HG03432 (cell line): ENCODE measurements at regions not wholly inside any gene's neighbourhood (a gene's known extent, or its start where the extent isn't known, plus 50 kb on each side); places are given as distances from the start of the nearest gene placed in this dataset.

ENCODE experiments used
- ATAC-seq: cut with Tn5 transposase; IDR thresholded peaks from one replicate; pipeline ENCODE4 v1.9.1; 2021; ENCODE audit warnings: mild to moderate bottlenecking, moderate library complexity; ENCODE audit not compliant: unreplicated experiment

- ATAC-seq, result no peak
Observed at GRCh38 chr5:121299153-121299552, 552.5 kb upstream of the FTMT start.

DNA sequence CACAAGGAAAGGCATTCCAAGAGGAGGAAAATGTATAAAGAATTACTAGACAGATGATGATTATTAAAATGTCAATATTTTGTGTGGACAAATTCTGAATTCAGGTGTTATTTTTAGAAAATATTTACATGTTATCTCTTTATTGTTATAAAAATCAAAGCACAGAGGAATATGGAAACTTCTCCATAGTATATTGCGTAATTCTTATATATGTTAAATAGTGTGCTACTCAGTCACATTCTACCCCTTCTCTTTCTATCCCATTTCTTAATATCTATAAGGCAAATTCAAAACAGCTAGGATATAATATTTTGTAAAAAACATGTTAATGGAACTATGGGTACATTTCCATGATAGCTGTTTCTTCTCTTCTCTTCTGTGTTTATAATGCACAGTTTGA is 546.8 kb upstream of the FTMT start:
- no peak for ATAC-seq

GRCh38 chr5:121313886-121314285 is 537.8 kb upstream of the FTMT start:
- no peak for ATAC-seq

DNA sequence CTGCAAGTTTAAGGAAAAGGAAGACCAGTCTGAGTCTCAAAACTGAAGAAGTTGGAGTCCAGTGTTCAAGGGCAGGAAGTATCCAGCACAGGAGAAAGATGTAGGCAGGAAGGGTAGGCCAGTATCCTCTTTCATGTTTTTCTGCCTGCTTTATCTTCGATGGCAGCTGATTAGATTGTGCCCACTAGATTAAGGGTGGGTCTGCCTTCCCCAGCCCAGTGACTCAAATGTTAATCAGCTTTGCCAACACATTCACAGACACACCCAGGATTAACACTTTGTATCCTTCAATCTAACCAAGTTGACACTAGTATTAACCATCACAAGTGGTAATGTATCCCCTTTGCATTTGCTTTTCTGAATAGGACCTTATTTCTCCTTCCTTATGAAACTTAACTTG is 535.9 kb upstream of the FTMT start:
- no peak for ATAC-seq

DNA sequence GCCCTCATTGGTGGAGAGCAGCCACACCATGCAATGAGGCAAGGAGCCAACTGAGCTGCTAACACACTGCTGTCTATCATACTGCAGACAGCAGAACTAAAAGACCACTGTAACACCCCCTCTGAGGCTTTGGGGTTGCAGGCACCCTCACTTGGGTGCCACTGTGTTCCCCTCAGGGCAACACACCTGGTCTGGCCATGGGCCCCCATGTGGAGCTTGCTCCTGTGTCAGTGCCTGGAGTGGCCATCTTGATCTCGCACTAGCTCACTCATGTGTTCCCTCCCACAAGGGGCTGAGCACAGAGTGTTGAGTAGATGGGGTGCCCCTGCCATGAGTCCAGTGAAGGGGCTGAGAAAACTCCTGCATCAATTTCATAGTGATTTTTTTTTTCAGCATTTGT is 532.4 kb upstream of the FTMT start:
- no peak for ATAC-seq

DNA sequence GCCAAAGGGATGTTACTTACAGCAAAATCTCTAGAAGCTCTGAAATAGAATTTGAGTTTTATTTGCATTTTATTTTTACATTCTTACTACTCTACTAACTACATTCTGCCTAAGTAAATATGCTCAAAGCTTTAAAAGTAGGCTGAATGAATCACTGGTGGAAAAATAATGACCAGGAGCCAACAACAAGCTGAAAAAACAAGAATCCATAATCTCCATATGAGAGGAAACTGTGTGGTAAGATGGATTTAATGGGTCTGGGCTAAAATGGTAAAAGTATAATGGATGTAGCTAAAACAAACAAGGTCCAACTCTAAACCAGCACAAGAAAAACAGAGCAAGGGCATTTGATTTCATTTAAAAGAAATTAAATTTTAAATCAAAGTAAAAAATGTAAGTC is 525.8 kb upstream of the FTMT start:
- ATAC-seq, result no peak

- peak; percentile 73 for ATAC-seq
Observed at GRCh38 chr5:121350181-121350930, 501.3 kb upstream of the FTMT start.

DNA sequence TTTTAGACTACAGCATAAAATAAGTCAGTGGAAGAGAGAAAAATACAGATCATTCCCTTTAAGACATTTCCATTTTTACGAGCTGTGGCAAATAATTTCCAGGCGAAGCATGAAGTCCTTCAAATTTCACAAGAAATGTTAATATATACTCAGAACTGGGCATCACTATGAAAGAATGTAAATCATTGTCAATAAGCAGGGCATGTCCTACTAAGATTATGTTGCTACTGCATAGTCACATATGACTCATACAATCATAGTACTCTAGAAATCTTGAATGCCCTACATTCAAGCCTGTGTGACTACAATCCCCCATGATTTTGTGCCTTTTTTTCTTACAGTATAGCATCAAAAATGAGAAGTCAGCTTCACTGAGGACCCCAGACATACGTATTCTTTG is 485.2 kb upstream of the FTMT start:
- no peak for ATAC-seq

- ATAC-seq, result no peak
Observed at GRCh38 chr5:121373371-121373770, 478.3 kb upstream of the FTMT start.

DNA sequence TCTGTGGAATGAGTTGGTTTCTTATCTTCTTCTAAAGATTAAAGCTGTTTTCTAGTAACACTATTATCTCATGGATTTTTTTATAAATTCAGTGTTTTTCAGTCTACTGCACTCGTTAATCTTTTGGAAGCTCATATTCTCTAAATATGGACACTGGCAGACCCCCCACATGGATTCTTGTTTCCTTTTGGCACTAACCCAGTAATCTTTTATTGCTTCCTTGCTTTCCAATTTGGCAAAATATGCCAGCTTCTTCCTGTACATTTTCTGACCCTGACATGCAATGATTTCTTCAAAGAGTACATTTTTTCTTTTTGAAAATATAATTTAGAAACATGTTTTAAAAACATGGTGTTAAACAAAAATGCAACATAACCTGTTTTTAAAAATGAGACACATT is 474.2 kb upstream of the FTMT start:
- ATAC-seq, result no peak

- ATAC-seq, result no peak
Observed at GRCh38 chr5:121378046-121378445, 473.6 kb upstream of the FTMT start.

DNA sequence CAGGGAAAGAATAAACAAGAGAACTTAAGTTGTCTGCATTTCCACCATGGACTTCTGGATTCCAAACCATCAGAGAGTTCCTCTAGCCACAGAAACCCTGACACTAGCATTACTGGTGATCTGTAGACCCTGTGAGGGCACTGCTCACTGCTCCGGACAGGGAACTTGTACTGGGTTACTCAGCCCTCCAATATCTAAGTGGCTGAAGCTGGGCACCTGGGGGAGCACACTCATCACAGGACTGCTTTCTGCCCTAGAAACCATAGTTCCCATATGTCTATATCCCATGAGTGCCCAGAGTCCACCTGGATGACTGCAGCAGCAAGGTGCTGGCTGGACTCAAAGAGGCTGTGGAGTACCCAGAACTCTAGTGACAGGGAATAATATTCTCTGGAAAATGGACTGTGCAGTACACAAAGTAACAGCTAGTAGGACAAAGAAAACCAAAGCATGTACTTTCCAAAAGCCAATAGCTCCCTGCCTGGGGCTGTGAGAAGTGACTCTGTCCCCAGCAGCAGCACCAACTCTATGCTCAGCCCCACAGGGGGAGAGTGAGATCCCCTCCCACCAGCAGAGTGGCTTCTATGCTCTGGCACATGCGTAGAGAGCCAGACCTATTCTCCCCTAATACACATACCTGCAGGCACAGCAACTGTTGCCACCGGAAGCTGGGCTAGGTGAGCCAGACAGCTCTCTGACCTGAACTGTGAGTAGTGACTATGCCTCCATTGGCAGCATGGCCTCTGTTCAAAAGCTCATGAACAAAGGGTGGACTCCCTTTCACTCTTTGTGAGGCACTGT is 472.9 kb upstream of the FTMT start:
- peak; percentile 47 for ATAC-seq

DNA sequence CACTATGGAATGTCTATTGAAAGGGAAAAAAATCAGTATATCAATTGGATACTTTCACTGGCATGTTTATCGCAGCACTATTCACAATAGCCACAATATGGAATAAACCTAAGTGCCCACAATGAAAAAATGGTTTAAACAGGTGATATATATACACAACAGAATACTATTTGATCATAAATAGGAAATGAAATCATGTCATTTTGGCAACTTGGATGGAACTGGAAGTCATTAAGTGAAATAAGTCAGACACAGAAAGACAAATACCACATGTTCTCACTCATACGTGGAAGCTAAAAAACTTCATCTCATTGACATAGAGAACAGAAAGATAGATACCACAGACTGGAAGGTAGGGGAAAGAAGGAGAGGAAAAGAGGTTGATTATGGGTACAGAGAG is 471.6 kb upstream of the FTMT start:
- no peak for ATAC-seq

- ATAC-seq, result no peak
Observed at GRCh38 chr5:121384359-121384758, 467.3 kb upstream of the FTMT start.

- no peak for ATAC-seq
Observed at GRCh38 chr5:121386334-121386733, 465.3 kb upstream of the FTMT start.

DNA sequence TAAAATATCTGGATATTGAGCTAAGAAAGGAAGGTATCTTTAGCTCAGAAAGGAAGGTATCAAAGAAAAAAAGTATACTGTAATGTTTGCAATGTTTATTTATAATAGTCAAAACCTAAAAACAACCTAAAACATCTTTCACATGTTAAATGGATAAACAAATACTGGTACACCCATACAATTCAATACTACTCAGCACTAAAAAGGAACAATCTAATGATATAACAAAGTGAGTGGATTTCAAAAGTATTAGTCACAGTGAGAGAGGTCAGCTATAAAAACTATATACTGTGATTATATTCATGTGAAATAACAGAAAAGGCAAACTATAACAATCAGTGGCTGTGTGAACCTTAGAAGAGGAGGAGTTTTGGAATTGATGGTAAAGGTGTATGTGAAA is 455.0 kb upstream of the FTMT start:
- no peak for ATAC-seq

GRCh38 chr5:121399879-121400278 is 451.8 kb upstream of the FTMT start:
- peak; percentile 89 for ATAC-seq

- ATAC-seq, result no peak
Observed at GRCh38 chr5:121408778-121409177, 442.9 kb upstream of the FTMT start.

DNA sequence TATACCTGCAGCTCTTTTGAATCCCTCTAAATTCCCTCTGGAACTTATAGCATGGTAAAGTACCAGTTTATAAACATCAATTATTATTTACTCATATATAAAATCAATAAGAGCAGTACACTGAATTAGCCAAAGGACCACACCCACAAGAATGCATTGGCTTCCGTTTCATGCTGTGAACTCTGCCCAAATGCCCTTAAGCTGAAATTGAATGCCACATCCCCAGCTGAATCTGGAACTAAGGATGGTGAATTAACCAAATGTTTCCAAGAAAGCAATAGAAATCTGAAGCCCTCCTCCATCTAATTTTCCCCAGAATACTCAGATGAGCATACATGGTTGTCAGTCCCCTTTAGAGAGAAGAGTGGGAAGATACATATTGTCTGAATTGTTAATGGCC is 436.4 kb upstream of the FTMT start:
- no peak for ATAC-seq

GRCh38 chr5:121421646-121422045 is 430.0 kb upstream of the FTMT start:
- no peak for ATAC-seq

GRCh38 chr5:121424976-121425375 is 426.7 kb upstream of the FTMT start:
- ATAC-seq, result no peak

GRCh38 chr5:121426153-121426552 is 425.5 kb upstream of the FTMT start:
- no peak for ATAC-seq
